ENCODE measurements at regions not wholly inside any gene's neighbourhood (a gene's known extent, or its start where the extent isn't known, plus 50 kb on each side); places are given as distances from the start of the nearest gene placed in this dataset.

DNA sequence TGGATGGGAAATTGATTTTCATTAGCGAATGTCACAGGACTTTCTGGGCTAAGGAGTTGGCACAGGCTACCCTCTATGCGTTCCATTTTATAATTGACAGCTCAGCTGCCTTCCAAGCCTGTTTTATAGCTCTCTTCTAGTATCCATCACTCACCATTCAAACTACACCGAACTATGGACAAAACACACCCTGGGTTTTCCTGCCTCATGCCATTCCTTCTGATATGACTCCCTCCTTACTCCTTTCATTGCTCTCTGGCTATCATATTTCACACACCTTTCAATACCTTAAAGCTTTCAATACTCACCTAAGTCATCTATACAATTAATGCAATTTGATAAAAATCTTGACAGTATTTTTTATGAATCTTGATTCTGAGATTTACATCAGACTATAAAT, 181.3 kb downstream of the RAP2A start:
- POLR2A ChIA-PET (ENCODE audit: partially characterized antibody): no interaction called here
- 96% methylated on average over 3 of the region's 3 CpGs; no CpG with 5 or more reads in 1 of the 2 experiments for WGBS, 2 experiments (ENCODE audit: extremely low coverage in 1 of 2, insufficient coverage in 1 of 2, insufficient read length in 1 of 2, insufficient replicate concordance in 2 of 2, low coverage in 1 of 2, low lambda C conversion rate in 2 of 2, missing lambda C conversion rate in 1 of 2)
- no peak for TF ChIP-seq GABPA (IDR thresholded peaks at IDR 0.05; ENCODE audit: borderline replicate concordance, insufficient read depth, low read length)
- TF ChIP-seq, protein P1, sequence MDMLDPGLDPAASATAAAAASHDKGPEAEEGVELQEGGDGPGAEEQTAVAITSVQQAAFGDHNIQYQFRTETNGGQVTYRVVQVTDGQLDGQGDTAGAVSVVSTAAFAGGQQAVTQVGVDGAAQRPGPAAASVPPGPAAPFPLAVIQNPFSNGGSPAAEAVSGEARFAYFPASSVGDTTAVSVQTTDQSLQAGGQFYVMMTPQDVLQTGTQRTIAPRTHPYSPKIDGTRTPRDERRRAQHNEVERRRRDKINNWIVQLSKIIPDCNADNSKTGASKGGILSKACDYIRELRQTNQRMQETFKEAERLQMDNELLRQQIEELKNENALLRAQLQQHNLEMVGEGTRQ (IDR thresholded peaks at IDR 0.05; ENCODE audit: low read length): no peak
- TF ChIP-seq ASH2L (IDR thresholded peaks at IDR 0.05; ENCODE audit: low read length): no peak
- TF ChIP-seq SRF (IDR thresholded peaks at IDR 0.05; ENCODE audit: low read depth, low read length): no peak
- no peak for TF ChIP-seq RBBP5 (IDR thresholded peaks at IDR 0.05; ENCODE audit: borderline replicate concordance, low read depth, low read length)
- no peak for TF ChIP-seq TCF12 (IDR thresholded peaks at IDR 0.05; ENCODE audit: low read depth, low read length)
- TF ChIP-seq GTF2F1 (IDR thresholded peaks at IDR 0.05; ENCODE audit: borderline replicate concordance, low read depth, low read length): no peak
- TF ChIP-seq RFX5 (IDR thresholded peaks at IDR 0.05; ENCODE audit: borderline replicate concordance, low read depth, low read length): no peak
- TF ChIP-seq POLR2AphosphoS5 (IDR thresholded peaks at IDR 0.05; ENCODE audit: low read depth, low read length): no peak
- no peak for TF ChIP-seq MAX (IDR thresholded peaks at IDR 0.05)
- TF ChIP-seq CHD1 (IDR thresholded peaks at IDR 0.05; ENCODE audit: low read depth, low read length): no peak
- no peak for TF ChIP-seq RAD21 (IDR thresholded peaks at IDR 0.05 in 1 of 2, conservative IDR thresholded peaks at IDR 0.05 in 1 of 2; ENCODE audit: low read depth in 2 of 2, low read length in 2 of 2)
- TF ChIP-seq SAP30 (IDR thresholded peaks at IDR 0.05; ENCODE audit: insufficient read depth, insufficient replicate concordance, low read length): no peak

More for the DNA sequence above, 181.3 kb downstream of the RAP2A start:
- no peak for FAIRE-seq
- no peak overlapping the region for H2BK15ac ChIP-seq (ENCODE audit: low read length)
- no peak overlapping the region for H3K18ac ChIP-seq (ENCODE audit: extremely low read depth, low read length)
- CTCF ChIA-PET (ENCODE audit: partially characterized antibody): interaction anchor here (1.0 to 1.4 kb wide), 2 partner anchors 14 to 28 kb away, joined by 3 to 4 read pairs; no protein-coding TSS in a partner anchor
- no peak overlapping the region for H2BK20ac ChIP-seq (ENCODE audit: low read length)
- no peak for DNase-seq (ENCODE audit: low read depth in 1 of 2, low spot score in 2 of 2)
- no peaks in the 10 kb centered on the region for H3K27me3 ChIP-seq (replicated peaks in 1 of 4; ENCODE audit: control insufficient read depth in 3 of 4, extremely low read depth in 1 of 4, insufficient read depth in 3 of 4, low read length in 3 of 4)
- H3K23me2 ChIP-seq (ENCODE audit: low read depth, low read length): no peaks in the 10 kb centered on the region
- no peaks in the 10 kb centered on the region for H3K4me1 ChIP-seq (replicated peaks in 1 of 4; ENCODE audit: control insufficient read depth in 3 of 4, insufficient read depth in 4 of 4, low read length in 3 of 4)
- H4K91ac ChIP-seq (replicated peaks; ENCODE audit: insufficient read length, low read length): no peak overlapping the region
- H2BK12ac ChIP-seq (ENCODE audit: low read depth, low read length): no peak overlapping the region
- H3K9ac ChIP-seq (replicated peaks in 1 of 4; ENCODE audit: extremely low read depth in 1 of 4, low read depth in 3 of 4, low read length in 3 of 4): no peak overlapping the region
- H3K4me3 ChIP-seq (ENCODE audit: extremely low read depth in 1 of 4, insufficient read depth in 2 of 4, low read depth in 3 of 4, low read length in 4 of 4): no peak overlapping the region
- no peaks in the 10 kb centered on the region for H3K79me1 ChIP-seq (ENCODE audit: low read depth, low read length)
- H3K14ac ChIP-seq (ENCODE audit: insufficient read length): no peak overlapping the region
- H2AFZ ChIP-seq (ENCODE audit: low read length): no peak overlapping the region
- H3K56ac ChIP-seq (replicated peaks; ENCODE audit: insufficient read length, low read depth, low read length): no peak overlapping the region
- H2BK120ac ChIP-seq (replicated peaks; ENCODE audit: low read depth, low read length): no peak overlapping the region
- H4K8ac ChIP-seq (ENCODE audit: extremely low read depth, insufficient read depth, low read length): no peak overlapping the region
- H4K20me1 ChIP-seq (replicated peaks in 1 of 2; ENCODE audit: control insufficient read depth in 1 of 2, insufficient read depth in 2 of 2, low read length in 2 of 2): no peaks in the 10 kb centered on the region
- no peaks in the 10 kb centered on the region for H3K9me3 ChIP-seq (ENCODE audit: insufficient read depth in 2 of 2, low read depth in 1 of 2, low read length in 1 of 2)
- no peak overlapping the region for H3K27ac ChIP-seq (ENCODE audit: low read depth, low read length)
- H2BK5ac ChIP-seq (ENCODE audit: low read depth, low read length): no peak overlapping the region
- H3K36me3 ChIP-seq (ENCODE audit: control insufficient read depth in 2 of 4, insufficient read depth in 4 of 4, low read length in 3 of 4): no peaks in the 10 kb centered on the region
- H3K4me2 ChIP-seq (ENCODE audit: insufficient read depth in 1 of 2, low read depth in 2 of 2, low read length in 2 of 2): no peak overlapping the region
- H2AK5ac ChIP-seq (ENCODE audit: low read depth, low read length): no peak overlapping the region
- no peak overlapping the region for H3K4ac ChIP-seq (replicated peaks; ENCODE audit: insufficient read length, low read depth, low read length)
- no peak overlapping the region for H3K23ac ChIP-seq (ENCODE audit: insufficient read length)
- no peaks in the 10 kb centered on the region for H3K79me2 ChIP-seq (ENCODE audit: control insufficient read depth in 1 of 2, insufficient read depth in 2 of 2, low read length in 2 of 2)
- no peak overlapping the region for H4K5ac ChIP-seq (ENCODE audit: insufficient read length, low read depth, low read length)
